ENCODE measurements at regions not wholly inside any gene's neighbourhood (a gene's known extent, or its start where the extent isn't known, plus 50 kb on each side); places are given as distances from the start of the nearest gene placed in this dataset.

GRCh38 chr9:106644661-106645060 is 218.3 kb upstream of the ZNF462 start:
- H3K4me3 ChIP-seq (ENCODE audit: low read length, poor library complexity, severe bottlenecking), result no peak overlapping the region
- H3K79me2 ChIP-seq (ENCODE audit: insufficient read depth, low read length), result no peaks in the 10 kb centered on the region
- H3K4me2 ChIP-seq (ENCODE audit: low read depth, low read length, poor library complexity, severe bottlenecking), result no peak overlapping the region
- TF ChIP-seq CTCF (conservative IDR thresholded peaks at IDR 0.05; ENCODE audit: low read length) (no peak), EZH2phosphoT487 (IDR thresholded peaks at IDR 0.05; ENCODE audit: borderline replicate concordance) (no peak)
- H3K9me3 ChIP-seq (ENCODE audit: insufficient read depth, low read depth, low read length), result no peaks in the 10 kb centered on the region
- H3K9ac ChIP-seq (ENCODE audit: low read depth, low read length, poor library complexity, severe bottlenecking), result no peak overlapping the region
- H3K4me1 ChIP-seq (ENCODE audit: insufficient read depth, low read length, poor library complexity, severe bottlenecking), result no peaks in the 10 kb centered on the region
- H3K9me2 ChIP-seq (replicated peaks; ENCODE audit: low read depth, low read length), result no peaks in the 10 kb centered on the region
- H3K36me3 ChIP-seq (ENCODE audit: insufficient read depth, low read length), result no peaks in the 10 kb centered on the region
- no peaks in the 10 kb centered on the region for H3K27me3 ChIP-seq (ENCODE audit: insufficient read depth, low read length, poor library complexity, severe bottlenecking)
- H3F3A ChIP-seq (ENCODE audit: low read depth), result no peaks in the 10 kb centered on the region
- H4K20me1 ChIP-seq (ENCODE audit: insufficient read depth, low read length, poor library complexity, severe bottlenecking), result no peaks in the 10 kb centered on the region
- H2AFZ ChIP-seq (ENCODE audit: low read length), result 0 out of 2 replicates have a peak overlapping the region, but pooled peaks have one; percentile 3

- H3F3A ChIP-seq (ENCODE audit: low read depth), result no peaks in the 10 kb centered on the region
- no peaks in the 10 kb centered on the region for H3K79me2 ChIP-seq (ENCODE audit: insufficient read depth, low read length)
- H3K9me2 ChIP-seq (replicated peaks; ENCODE audit: low read depth, low read length), result no peaks in the 10 kb centered on the region
- H4K20me1 ChIP-seq (ENCODE audit: insufficient read depth, low read length, poor library complexity, severe bottlenecking), result no peaks in the 10 kb centered on the region
- H3K4me3 ChIP-seq (ENCODE audit: low read length, poor library complexity, severe bottlenecking), result no peak overlapping the region
- no peaks in the 10 kb centered on the region for H3K9me3 ChIP-seq (ENCODE audit: insufficient read depth, low read depth, low read length)
- H3K4me1 ChIP-seq (ENCODE audit: insufficient read depth, low read length, poor library complexity, severe bottlenecking), result no peaks in the 10 kb centered on the region
- no peaks in the 10 kb centered on the region for H3K27me3 ChIP-seq (ENCODE audit: insufficient read depth, low read length, poor library complexity, severe bottlenecking)
- H2AFZ ChIP-seq (ENCODE audit: low read length), result no peak overlapping the region
- TF ChIP-seq CTCF (conservative IDR thresholded peaks at IDR 0.05; ENCODE audit: low read length) (peak; percentile 49), EZH2phosphoT487 (IDR thresholded peaks at IDR 0.05; ENCODE audit: borderline replicate concordance) (no peak)
- H3K4me2 ChIP-seq (ENCODE audit: low read depth, low read length, poor library complexity, severe bottlenecking), result no peak overlapping the region
- H3K36me3 ChIP-seq (ENCODE audit: insufficient read depth, low read length), result no peaks in the 10 kb centered on the region
- H3K9ac ChIP-seq (ENCODE audit: low read depth, low read length, poor library complexity, severe bottlenecking), result no peak overlapping the region
Observed at GRCh38 chr9:106648799-106649198, 214.2 kb upstream of the ZNF462 start.

- Histone ChIP-seq H3K4me1 (ENCODE audit: insufficient read depth, low read length, poor library complexity, severe bottlenecking) (no peaks in the 10 kb centered on the region), H3K9me3 (ENCODE audit: insufficient read depth, low read depth, low read length) (no peaks in the 10 kb centered on the region), H4K20me1 (ENCODE audit: insufficient read depth, low read length, poor library complexity, severe bottlenecking) (no peaks in the 10 kb centered on the region), H3F3A (ENCODE audit: low read depth) (no peaks in the 10 kb centered on the region), H3K36me3 (ENCODE audit: insufficient read depth, low read length) (no peaks in the 10 kb centered on the region), H3K27me3 (ENCODE audit: insufficient read depth, low read length, poor library complexity, severe bottlenecking) (no peaks in the 10 kb centered on the region), H3K9ac (ENCODE audit: low read depth, low read length, poor library complexity, severe bottlenecking) (no peak overlapping the region), H3K4me2 (ENCODE audit: low read depth, low read length, poor library complexity, severe bottlenecking) (no peak overlapping the region), H3K9me2 (replicated peaks; ENCODE audit: low read depth, low read length) (no peaks in the 10 kb centered on the region), H2AFZ (ENCODE audit: low read length) (no peak overlapping the region), H3K79me2 (ENCODE audit: insufficient read depth, low read length) (no peaks in the 10 kb centered on the region), H3K4me3 (ENCODE audit: low read length, poor library complexity, severe bottlenecking) (no peak overlapping the region)
- TF ChIP-seq CTCF (conservative IDR thresholded peaks at IDR 0.05; ENCODE audit: low read length), result no peak
- no peak for TF ChIP-seq EZH2phosphoT487 (IDR thresholded peaks at IDR 0.05; ENCODE audit: borderline replicate concordance)
Observed at GRCh38 chr9:106649664-106650063, 213.3 kb upstream of the ZNF462 start.

All from Loucy (cell line).